ENCODE measurements at regions not wholly inside any gene's neighbourhood (a gene's known extent, or its start where the extent isn't known, plus 50 kb on each side); places are given as distances from the start of the nearest gene placed in this dataset.

- TF ChIP-seq, protein P1, sequence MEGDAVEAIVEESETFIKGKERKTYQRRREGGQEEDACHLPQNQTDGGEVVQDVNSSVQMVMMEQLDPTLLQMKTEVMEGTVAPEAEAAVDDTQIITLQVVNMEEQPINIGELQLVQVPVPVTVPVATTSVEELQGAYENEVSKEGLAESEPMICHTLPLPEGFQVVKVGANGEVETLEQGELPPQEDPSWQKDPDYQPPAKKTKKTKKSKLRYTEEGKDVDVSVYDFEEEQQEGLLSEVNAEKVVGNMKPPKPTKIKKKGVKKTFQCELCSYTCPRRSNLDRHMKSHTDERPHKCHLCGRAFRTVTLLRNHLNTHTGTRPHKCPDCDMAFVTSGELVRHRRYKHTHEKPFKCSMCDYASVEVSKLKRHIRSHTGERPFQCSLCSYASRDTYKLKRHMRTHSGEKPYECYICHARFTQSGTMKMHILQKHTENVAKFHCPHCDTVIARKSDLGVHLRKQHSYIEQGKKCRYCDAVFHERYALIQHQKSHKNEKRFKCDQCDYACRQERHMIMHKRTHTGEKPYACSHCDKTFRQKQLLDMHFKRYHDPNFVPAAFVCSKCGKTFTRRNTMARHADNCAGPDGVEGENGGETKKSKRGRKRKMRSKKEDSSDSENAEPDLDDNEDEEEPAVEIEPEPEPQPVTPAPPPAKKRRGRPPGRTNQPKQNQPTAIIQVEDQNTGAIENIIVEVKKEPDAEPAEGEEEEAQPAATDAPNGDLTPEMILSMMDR (IDR thresholded peaks at IDR 0.05), result no peak
- no peak overlapping the region for H3K4me3 ChIP-seq
- no peak for DNase-seq
- intact Hi-C loops (cut with DNase I), result no loop called here
- no peaks in the 10 kb centered on the region for H3K9me3 ChIP-seq
- H3K4me1 ChIP-seq, result no peaks in the 10 kb centered on the region
- no peak overlapping the region for H3K27ac ChIP-seq
- H3K27me3 ChIP-seq (ENCODE audit: low read depth), result no peaks in the 10 kb centered on the region
- no peak for ATAC-seq
- H3K36me3 ChIP-seq, result no peaks in the 10 kb centered on the region
Observed at GRCh38 chr5:124932791-124933600, 186.6 kb upstream of the ZNF608 start.

DNA sequence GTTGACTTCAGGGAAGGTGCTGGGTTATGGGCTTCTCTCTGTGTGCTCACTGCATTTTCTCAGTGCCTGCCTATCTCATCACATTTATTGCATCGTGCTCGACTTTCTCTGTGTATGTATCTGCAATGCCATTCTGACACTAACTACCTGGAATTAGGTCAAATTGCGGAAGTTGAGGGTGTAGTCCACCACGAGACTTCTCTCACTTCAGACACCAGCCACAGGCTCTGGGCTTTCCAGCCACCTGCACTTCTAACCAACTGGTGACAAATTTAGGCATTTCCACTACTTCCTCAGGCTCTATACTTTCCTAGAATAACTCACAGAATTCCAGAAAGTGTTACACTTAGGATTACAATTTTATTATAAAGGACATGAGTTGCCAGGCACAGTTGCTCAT is 188.6 kb upstream of the ZNF608 start:
- ATAC-seq (no peak), DNase-seq (no peak)
- H3K9me3 ChIP-seq, result no peaks in the 10 kb centered on the region
- no peak overlapping the region for H3K4me3 ChIP-seq
- H3K27ac ChIP-seq, result no peak overlapping the region
- H3K4me1 ChIP-seq, result no peaks in the 10 kb centered on the region
- no peaks in the 10 kb centered on the region for H3K27me3 ChIP-seq (ENCODE audit: low read depth)
- no peaks in the 10 kb centered on the region for H3K36me3 ChIP-seq
- intact Hi-C loops (cut with DNase I), result no loop called here
- TF ChIP-seq, protein P1 (IDR thresholded peaks at IDR 0.05), result no peak

DNA sequence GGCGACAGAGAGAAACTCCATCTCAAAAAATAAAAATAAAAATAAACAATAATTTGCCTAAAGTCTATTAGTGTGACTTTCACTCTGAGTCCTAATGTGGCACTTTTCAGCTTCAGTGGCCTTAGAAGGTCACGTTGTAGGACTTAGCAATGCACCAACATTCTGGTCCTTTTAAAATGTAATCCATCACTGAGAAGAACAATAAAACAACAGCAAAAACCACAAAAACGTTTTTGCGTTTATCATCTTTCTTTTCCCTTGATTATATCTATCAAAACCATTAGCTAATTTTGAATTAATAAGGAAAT is 190.1 kb upstream of the ZNF608 start:
- Histone ChIP-seq H3K27ac (no peak overlapping the region), H3K4me3 (no peak overlapping the region), H3K9me3 (no peaks in the 10 kb centered on the region), H3K27me3 (ENCODE audit: low read depth) (no peaks in the 10 kb centered on the region), H3K4me1 (no peaks in the 10 kb centered on the region), H3K36me3 (no peaks in the 10 kb centered on the region)
- intact Hi-C loops (cut with DNase I), result no loop called here
- DNase-seq, result no peak
- ATAC-seq, result no peak
- TF ChIP-seq, protein P1 (IDR thresholded peaks at IDR 0.05), result no peak

DNA sequence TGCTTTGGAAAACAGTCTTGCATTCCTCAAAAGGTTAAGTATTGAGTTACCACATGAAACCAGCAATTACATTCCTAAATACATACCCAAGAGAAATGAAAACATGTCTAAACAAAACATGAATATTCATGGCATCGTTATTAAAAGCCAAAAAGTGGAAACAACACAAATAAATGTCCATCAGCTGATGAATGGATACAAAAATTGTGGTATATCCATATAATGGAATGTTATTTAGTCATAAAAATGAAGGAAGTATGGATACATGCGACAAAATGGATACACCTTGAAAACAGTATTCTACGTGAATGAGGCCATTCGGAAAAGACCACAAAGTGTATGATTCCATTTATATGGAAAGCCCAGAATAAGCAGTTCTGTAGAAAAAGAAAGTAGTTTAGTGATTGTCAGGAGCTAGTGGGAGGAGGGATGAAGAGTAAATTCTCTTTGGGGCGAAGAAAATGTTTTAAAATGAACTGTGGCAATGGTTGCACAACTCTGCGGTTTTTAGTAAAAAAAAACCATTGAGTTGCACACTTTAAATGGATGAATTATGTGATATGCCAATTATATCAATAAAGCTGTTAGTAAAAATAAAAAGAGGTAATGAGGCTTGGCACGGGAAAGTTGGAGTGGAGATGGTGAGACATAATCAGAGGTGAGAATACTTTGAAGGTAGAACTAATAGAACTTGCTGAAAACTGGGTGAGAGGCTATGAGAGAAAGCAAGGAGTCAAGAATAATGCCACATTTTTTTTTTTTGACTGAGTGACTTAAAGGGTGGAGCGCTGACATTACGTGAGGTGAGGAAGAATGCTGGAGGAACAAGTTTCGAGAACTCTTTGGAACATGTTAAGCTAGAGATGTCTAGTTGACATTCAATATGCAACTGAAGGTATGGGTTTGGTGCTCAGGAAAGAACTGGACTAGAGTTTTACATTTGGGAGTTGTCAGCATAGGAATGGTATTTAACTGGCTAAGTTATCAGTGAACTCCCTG is 194.9 kb upstream of the ZNF608 start:
- no peaks in the 10 kb centered on the region for H3K36me3 ChIP-seq
- H3K27ac ChIP-seq, result no peak overlapping the region
- no peaks in the 10 kb centered on the region for H3K27me3 ChIP-seq (ENCODE audit: low read depth)
- H3K4me1 ChIP-seq, result no peaks in the 10 kb centered on the region
- TF ChIP-seq, protein P1 (IDR thresholded peaks at IDR 0.05), result no peak
- no peaks in the 10 kb centered on the region for H3K9me3 ChIP-seq
- intact Hi-C loops (cut with DNase I), result no loop called here
- no peak for DNase-seq
- H3K4me3 ChIP-seq, result no peak overlapping the region
- ATAC-seq, result no peak

GRCh38 chr5:124948062-124948753 is 201.8 kb upstream of the ZNF608 start:
- Histone ChIP-seq H3K4me1 (peaks cover 11% of the 10 kb centered on the region), H3K27ac (no peak overlapping the region), H3K9me3 (no peaks in the 10 kb centered on the region), H3K27me3 (ENCODE audit: low read depth) (no peaks in the 10 kb centered on the region), H3K4me3 (no peak overlapping the region), H3K36me3 (no peaks in the 10 kb centered on the region)
- ATAC-seq (no peak), DNase-seq (no peak)
- TF ChIP-seq, protein P1 (IDR thresholded peaks at IDR 0.05), result no peak
- intact Hi-C loops (cut with DNase I), result no loop called here
